HEK293 (cell line): ENCODE measurements at regions not wholly inside any gene's neighbourhood (a gene's known extent, or its start where the extent isn't known, plus 50 kb on each side); places are given as distances from the start of the nearest gene placed in this dataset.

Experiments
- ZNF23 ChIP-seq: fragments of 450-650 bp; formaldehyde crosslinking; IDR thresholded peaks from 2 replicates; pipeline ENCODE4 v1.5.1; 2016; ENCODE audit warnings: missing biosample characterization, missing genetic modification characterization, borderline replicate concordance
- ZNF324 ChIP-seq: fragments of 450-650 bp; formaldehyde crosslinking; IDR thresholded peaks from 2 replicates; pipeline ENCODE4 v1.5.1; 2016; ENCODE audit warnings: missing biosample characterization, missing genetic modification characterization
- ZNF510 ChIP-seq: fragments of 450-650 bp; formaldehyde crosslinking; IDR thresholded peaks from 2 replicates; pipeline ENCODE4 v1.5.1; 2018; ENCODE audit warnings: mild to moderate bottlenecking, missing genetic modification characterization, missing biosample characterization; ENCODE audit not compliant: insufficient replicate concordance
- TF ChIP-seq, protein P1 (sequence below): fragments of 450-650 bp; formaldehyde crosslinking; IDR thresholded peaks from 2 replicates; pipeline ENCODE4 v1.5.1; 2016; ENCODE audit warnings: missing biosample characterization, missing genetic modification characterization

DNA sequence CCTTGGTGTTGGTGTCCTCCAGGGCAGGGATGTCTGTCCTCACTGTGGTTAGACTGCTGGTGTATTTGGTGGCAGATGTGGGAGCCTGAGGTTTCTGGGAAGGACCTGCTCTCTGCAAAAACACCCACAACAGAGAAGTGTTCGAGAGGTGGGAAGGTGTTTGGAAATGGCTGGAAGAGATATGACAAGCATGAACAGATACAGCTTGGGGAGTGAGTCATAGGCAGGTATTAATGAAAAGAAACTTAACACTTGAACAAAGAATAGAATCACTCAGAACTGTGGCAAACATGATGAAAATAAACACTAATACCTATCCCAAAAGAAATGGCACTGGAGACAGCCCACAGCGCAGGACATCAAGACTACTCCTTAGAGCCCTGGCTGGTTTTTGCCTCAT is 192.4 kb upstream of the RORA start:
- TF ChIP-seq, protein P1, sequence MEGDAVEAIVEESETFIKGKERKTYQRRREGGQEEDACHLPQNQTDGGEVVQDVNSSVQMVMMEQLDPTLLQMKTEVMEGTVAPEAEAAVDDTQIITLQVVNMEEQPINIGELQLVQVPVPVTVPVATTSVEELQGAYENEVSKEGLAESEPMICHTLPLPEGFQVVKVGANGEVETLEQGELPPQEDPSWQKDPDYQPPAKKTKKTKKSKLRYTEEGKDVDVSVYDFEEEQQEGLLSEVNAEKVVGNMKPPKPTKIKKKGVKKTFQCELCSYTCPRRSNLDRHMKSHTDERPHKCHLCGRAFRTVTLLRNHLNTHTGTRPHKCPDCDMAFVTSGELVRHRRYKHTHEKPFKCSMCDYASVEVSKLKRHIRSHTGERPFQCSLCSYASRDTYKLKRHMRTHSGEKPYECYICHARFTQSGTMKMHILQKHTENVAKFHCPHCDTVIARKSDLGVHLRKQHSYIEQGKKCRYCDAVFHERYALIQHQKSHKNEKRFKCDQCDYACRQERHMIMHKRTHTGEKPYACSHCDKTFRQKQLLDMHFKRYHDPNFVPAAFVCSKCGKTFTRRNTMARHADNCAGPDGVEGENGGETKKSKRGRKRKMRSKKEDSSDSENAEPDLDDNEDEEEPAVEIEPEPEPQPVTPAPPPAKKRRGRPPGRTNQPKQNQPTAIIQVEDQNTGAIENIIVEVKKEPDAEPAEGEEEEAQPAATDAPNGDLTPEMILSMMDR (tag by site-specific recombination): no peak
- TF ChIP-seq ZNF510 (no peak), ZNF23 (tag by site-specific recombination) (no peak), ZNF324 (tag by site-specific recombination) (no peak)
